GM12891 (cell line): ENCODE measurements at regions not wholly inside any gene's neighbourhood (a gene's known extent, or its start where the extent isn't known, plus 50 kb on each side); places are given as distances from the start of the nearest gene placed in this dataset.
"Not testable (repeated sequence)": the region's sequence is repeated elsewhere in the genome, so short reads cannot be mapped to it uniquely, and the experiment has no call there.

Experiments
- DNase-seq: peaks from one replicate; pipeline ENCODE4 v3.0.0; 2011; ENCODE audit warnings: low spot score; ENCODE audit not compliant: insufficient read length
- FAIRE-seq: peaks from 2 replicates; lab custom pipeline; 2011; peaks lifted over from hg19 to GRCh38; lab: Jason Lieb, UNC
- PAX5 ChIP-seq: IDR thresholded peaks from 2 replicates; pipeline ENCODE4 v1.6.1; 2011; ENCODE audit warnings: low read length, moderate library complexity, mild to moderate bottlenecking; ENCODE audit not compliant: insufficient read depth, severe bottlenecking
- POLR2A ChIP-seq: IDR thresholded peaks from 2 replicates; pipeline ENCODE4 v1.6.1; 2011; ENCODE audit warnings: low read depth, low read length, control low read depth
- POLR2AphosphoS5 ChIP-seq: IDR thresholded peaks from 2 replicates; pipeline ENCODE4 v1.6.1; 2011; ENCODE audit warnings: low read depth, low read length, control low read depth
- POU2F2 ChIP-seq: IDR thresholded peaks from 2 replicates; pipeline ENCODE4 v1.6.1; 2011; ENCODE audit warnings: low read depth, mild to moderate bottlenecking, control low read depth, low read length, moderate library complexity
- SPI1 ChIP-seq: IDR thresholded peaks from 2 replicates; pipeline ENCODE4 v1.6.1; 2011; ENCODE audit warnings: low read depth, low read length, control low read depth
- TAF1 ChIP-seq: IDR thresholded peaks from 2 replicates; pipeline ENCODE4 v1.6.1; 2011; ENCODE audit warnings: low read depth, low read length, control low read depth

GRCh38 chr5:71771191-71771590, 52.1 kb downstream of the CARTPT start:
- no peak for TF ChIP-seq POU2F2
- no peak for TF ChIP-seq SPI1
- FAIRE-seq (no peak), DNase-seq (no peak)

DNA sequence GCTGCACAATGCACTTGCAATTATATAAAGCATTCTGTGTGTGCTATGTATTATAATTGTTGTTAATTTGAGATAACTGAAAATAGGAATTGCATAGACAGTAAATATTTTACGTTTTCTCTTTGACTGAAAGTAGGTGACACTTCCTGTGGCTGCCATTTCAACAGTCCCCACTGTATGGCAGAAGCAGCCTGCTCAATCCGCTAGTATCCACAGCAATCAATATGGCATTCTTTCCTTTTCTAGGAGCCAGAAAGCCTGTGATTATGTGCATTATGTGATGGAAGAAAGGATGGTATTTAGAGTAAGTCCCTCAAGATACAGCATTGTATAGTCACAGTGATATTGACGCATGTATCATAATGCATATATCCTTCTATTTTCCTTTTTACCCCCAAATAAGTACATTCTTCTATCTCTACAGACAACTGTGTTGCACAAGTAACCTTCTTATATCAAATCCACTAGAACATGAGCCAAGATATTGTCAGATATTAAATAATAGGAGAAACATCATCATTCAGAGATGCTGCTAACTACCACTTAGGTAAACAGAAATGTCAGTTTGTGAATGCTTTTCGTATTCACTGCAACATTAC, 59.7 kb downstream of the CARTPT start:
- DNase-seq, result no peak
- no peak for TF ChIP-seq POLR2AphosphoS5
- TF ChIP-seq POU2F2, result no peak
- no peak for TF ChIP-seq PAX5
- no peak for TF ChIP-seq POLR2A
- no peak for TF ChIP-seq SPI1
- TF ChIP-seq TAF1, result no peak

DNA sequence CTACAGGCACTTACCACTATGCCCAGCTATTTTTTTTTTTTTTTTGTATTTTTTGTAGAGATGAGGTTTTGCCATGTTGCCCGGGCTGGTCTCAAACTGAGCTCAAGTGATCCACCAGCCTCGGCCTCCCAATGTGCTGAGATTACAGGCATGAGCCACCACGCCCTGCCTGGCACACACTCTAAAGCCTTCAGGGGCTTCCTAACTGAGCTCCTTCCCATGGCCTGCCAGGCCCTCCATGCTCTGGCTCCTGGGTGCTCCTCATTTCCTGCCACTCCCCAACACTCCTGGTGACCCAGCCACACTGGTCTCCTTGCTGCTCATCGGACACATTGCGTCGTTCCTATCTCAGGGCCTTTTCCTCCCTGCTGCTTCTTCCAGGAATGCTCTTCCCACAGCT, 61.5 kb downstream of the CARTPT start:
- FAIRE-seq (no peak), DNase-seq (no peak)
- TF ChIP-seq POLR2A, result no peak
- no peak for TF ChIP-seq POU2F2
- no peak for TF ChIP-seq POLR2AphosphoS5
- TF ChIP-seq SPI1, result no peak
- no peak for TF ChIP-seq PAX5
- TF ChIP-seq TAF1, result no peak

More for the DNA sequence above, 59.7 kb downstream of the CARTPT start:
- peak; percentile 89 for FAIRE-seq

DNA sequence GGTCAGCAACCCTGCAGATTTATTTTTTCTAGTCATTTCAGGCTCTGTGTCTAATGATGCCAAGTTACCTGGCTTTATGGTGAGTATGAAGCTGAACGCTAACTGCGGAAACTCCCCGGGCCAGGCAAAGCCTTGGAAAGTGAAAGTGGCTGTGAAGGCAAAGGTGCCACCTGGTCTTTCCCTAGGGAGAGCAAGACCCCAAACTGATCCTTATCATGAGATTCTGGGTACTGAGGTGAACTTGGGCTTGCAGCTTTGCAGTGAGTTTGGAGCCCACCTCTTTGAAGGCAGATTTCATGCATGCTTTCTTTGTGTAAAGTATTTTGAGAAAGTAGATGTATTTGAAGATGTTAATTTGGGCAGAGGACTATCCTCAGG, 63.3 kb downstream of the CARTPT start:
- FAIRE-seq (no peak), DNase-seq (no peak)
- TF ChIP-seq TAF1, result no peak
- TF ChIP-seq POLR2AphosphoS5, result no peak
- TF ChIP-seq POU2F2, result no peak

DNA sequence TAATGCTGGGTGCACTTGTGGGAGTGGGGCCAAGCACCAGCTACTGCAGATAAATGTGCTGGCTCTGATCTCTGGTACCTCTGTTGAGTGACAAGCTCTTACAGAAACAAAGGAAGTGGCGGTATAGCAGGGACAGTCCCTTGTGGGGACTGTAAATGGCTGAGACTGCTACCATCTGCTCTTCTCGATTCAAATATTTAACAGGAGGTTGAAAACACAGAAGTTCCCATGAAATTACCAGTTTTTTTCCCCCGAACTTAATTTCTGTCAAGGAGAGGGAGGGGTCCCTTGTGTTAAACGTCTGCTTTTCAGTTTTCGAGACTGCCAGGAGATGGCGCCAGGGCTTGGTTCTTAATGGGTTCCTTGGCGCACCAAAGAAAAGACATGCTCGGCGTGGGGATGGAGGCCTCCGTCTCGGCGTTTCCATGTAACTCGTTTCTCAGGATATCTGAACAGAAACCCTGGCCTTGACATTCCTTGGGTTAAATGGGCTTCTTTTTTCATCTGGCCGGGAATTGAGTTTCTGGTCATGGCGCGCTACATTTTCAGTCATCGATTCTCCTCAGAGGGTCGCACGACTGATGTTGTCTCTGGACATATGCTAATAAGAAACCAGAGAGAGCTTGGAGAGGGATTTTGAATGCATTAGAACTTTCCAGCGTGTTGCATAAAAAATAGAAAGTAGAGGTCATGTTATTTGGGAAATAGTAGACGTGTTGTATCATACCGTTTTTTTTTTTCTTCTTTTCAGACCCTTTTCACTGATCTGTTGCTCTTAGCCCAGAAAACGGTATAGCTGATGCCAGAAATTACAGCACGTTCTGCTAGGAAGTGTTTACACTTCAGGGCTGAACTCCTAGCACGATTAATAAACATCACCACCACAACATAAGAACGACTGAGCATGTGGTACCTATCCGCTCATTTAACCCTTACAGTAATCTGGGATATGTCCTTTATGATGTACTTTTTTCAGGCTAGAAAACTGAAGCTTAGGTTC, 64.0 kb downstream of the CARTPT start:
- DNase-seq (no peak), FAIRE-seq (peak; percentile 89)
- no peak for TF ChIP-seq POLR2AphosphoS5
- peak; percentile 78 for TF ChIP-seq SPI1
- TF ChIP-seq POU2F2, result no peak

- FAIRE-seq, result peak; percentile 40
- TF ChIP-seq TAF1, result no peak
- no peak for TF ChIP-seq POU2F2
- no peak for TF ChIP-seq POLR2A
- no peak for TF ChIP-seq SPI1
- TF ChIP-seq PAX5, result no peak
- no peak for TF ChIP-seq POLR2AphosphoS5
- DNase-seq, result no peak
Measured at GRCh38 chr5:71783891-71784290, 64.8 kb downstream of the CARTPT start.

DNA sequence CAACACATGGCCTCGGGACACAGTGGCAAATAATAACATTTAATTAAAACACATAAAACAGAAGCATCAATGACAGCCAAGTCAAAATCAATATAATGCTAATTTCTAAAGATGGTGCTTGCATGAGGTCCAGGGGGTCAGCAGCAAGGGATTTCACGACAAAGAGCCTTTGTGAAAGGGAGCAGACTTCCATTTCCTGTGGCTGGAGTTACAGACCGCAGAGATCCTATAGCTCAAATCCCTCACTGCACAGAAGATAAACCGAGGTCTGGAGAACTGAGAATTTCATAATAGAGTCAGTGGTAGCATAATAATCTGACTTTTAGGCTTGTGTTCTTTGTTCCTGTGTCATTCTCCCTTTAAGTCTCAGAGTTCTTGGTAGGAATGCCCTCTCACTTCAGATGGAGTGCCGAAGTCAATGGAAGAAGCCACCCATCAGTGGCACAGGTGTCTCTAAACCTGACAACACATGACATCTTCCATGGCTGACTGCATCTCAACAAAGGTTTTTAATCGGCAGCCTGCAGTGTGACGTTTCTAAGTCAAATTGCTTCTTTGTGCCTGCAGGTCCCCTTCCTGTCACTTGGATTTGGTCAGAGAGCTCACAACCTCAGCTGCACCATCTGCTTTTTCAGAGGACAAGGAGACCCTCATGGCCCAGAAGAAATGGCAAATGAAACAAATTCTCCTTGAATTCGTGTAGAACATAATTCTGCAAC, 67.4 kb downstream of the CARTPT start:
- TF ChIP-seq POU2F2 (no peak), TAF1 (no peak), SPI1 (no peak), PAX5 (no peak), POLR2AphosphoS5 (no peak), POLR2A (no peak)
- DNase-seq, result no peak
- FAIRE-seq, result no peak

DNA sequence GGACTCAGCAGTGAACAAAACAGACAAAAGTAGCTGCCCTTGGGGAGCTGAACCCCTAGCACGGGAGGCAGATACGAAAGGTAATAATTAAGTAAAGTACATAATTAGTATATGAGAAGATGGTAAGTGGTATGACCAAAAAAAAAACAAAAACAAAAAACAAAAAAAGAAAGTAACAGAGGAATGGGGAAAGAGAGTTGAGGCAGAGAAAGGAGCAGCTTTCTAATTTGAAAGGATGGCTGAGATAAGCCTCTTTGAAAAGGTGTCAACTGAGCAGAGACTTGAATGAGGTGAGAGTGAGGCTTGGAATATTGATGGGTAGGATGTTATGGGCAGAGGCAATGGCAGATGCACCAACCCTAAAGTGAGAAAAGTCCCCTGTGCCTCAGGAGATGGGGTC, 69.7 kb downstream of the CARTPT start:
- DNase-seq (no peak), FAIRE-seq (no peak)
- no peak for TF ChIP-seq POLR2A
- no peak for TF ChIP-seq TAF1
- no peak for TF ChIP-seq PAX5
- no peak for TF ChIP-seq SPI1
- no peak for TF ChIP-seq POU2F2
- TF ChIP-seq POLR2AphosphoS5, result no peak

- FAIRE-seq (no peak), DNase-seq (no peak)
- no peak for TF ChIP-seq PAX5
Measured at GRCh38 chr5:71789746-71790145, 70.7 kb downstream of the CARTPT start.

DNA sequence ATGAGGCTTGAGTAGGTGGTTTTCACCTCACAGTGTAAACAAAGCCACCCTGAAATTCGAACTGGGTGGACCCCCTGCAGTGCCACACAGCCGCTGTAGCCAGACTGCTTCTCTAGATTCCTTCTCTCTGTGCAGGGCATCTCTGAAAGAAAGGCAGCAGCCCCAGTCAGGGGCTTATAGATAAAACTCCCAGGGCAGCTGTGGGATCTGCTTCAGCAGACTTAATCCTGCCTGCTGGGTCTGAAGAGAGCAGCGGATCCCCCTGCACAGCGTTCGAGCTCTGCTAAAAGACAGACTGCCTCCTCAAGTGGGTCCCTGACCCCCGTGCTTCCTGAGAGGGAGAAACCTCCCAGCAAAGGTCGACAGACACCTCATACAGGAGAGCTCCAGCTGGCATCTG, 71.4 kb downstream of the CARTPT start:
- TF ChIP-seq POU2F2 (no peak), POLR2AphosphoS5 (no peak), PAX5 (no peak), POLR2A (no peak), TAF1 (no peak), SPI1 (no peak)
- FAIRE-seq, result no peak
- DNase-seq, result no peak

DNA sequence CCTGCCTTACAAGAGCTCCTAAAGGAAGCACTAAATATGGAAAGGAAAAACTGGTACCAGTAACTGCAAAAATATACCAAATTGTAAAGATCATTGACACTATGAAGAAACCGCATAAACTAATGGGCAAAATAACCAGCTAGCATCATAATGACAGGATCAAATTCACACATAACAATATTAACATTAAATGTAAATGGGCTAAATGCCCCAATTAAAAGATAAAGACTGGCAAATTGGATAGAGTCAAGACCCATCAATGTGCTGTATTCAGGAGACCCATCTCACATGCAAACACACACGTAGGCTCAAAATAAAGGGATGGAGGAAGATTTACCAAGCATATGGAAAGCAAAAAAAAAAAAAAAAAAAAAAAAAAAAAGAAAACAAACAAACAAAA, 73.0 kb downstream of the CARTPT start:
- not testable (repeated sequence) for DNase-seq, FAIRE-seq
